ENCODE measurements at regions not wholly inside any gene's neighbourhood (a gene's known extent, or its start where the extent isn't known, plus 50 kb on each side); places are given as distances from the start of the nearest gene placed in this dataset.

GRCh38 chr9:136608348-136609159, 54.2 kb upstream of the EGFL7 start:
- 54 to 64% methylated on average over 7 to 9 of the region's 16 CpGs for WGBS, 2 donors
- Histone ChIP-seq H3K4me1 (peaks cover 0 to 43% (median 9%) of the 10 kb centered on the region in 3 donors), H3K27me3 (peaks cover 0 to 65% (median 0%) of the 10 kb centered on the region in 4 donors), H3K4me3 (no peak overlapping the region), H3K27ac (no peak overlapping the region), H3K36me3 (no peaks in the 10 kb centered on the region), H3K9me3 (no peaks in the 10 kb centered on the region)
- TF ChIP-seq CTCF (IDR thresholded peaks at IDR 0.05): no peak
- TF ChIP-seq POLR2A (IDR thresholded peaks at IDR 0.05): no peak
- intact Hi-C loops (cut with DNase I): no loop called here
- no peak for DNase-seq

GRCh38 chr9:136607334-136607919, 55.3 kb upstream of the EGFL7 start:
- no peak for DNase-seq

DNA sequence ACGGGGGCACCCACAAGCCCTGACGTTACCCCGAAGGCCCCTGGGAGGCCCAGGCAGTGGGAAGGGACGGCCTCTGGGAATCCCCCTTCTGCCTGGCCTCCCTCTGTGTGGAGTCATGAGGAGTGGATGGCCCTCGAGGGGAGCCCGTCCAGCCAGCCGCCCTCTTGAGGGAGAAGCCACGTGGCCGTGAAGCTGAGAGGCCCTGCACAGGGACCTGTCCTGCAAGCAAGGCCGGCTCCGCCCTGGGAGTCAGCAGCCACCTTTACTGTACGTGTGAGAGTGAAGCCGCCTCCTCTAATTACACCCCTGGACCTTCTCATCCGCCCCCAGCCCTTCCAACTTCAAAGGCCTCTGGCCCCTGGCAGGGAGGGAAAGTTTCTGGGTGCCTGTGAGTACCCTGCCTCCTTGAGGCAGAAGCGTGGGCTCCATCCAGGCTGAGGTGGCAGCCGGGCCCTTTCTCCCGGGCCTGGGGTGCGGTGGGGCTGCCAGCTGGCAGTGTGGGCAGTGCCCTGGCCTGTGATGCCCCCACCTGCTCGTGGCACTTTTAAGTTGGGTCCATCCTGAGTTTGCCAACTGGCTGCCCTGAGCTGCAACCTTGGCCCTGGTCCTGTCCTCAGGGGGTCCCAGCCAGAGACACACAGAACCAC, 55.9 kb upstream of the EGFL7 start:
- H3K36me3 ChIP-seq: no peaks in the 10 kb centered on the region
- DNase-seq: no peak
- H3K9me3 ChIP-seq: no peaks in the 10 kb centered on the region
- WGBS, 2 donors: 33 to 61% methylated on average over 2 to 6 of the region's 19 CpGs
- no peak for TF ChIP-seq CTCF (IDR thresholded peaks at IDR 0.05)
- no peak for TF ChIP-seq POLR2A (IDR thresholded peaks at IDR 0.05)
- peaks cover 0 to 75% (median 0%) of the 10 kb centered on the region in 4 donors for H3K27me3 ChIP-seq
- peaks cover 11 to 57% (median 18%) of the 10 kb centered on the region in 3 donors for H3K4me1 ChIP-seq
- H3K27ac ChIP-seq: no peak overlapping the region
- no peak overlapping the region for H3K4me3 ChIP-seq
- intact Hi-C loops (cut with DNase I): no loop called here

More at GRCh38 chr9:136607334-136607919, 55.3 kb upstream of the EGFL7 start:
- Histone ChIP-seq H3K36me3 (no peaks in the 10 kb centered on the region), H3K27me3 (peaks cover 0 to 70% (median 0%) of the 10 kb centered on the region in 4 donors), H3K27ac (no peak overlapping the region), H3K9me3 (no peaks in the 10 kb centered on the region), H3K4me3 (no peak overlapping the region), H3K4me1 (peaks cover 5 to 50% (median 12%) of the 10 kb centered on the region in 3 donors)
- intact Hi-C loops (cut with DNase I): no loop called here
- WGBS, 2 donors: 92 to 100% methylated on average over 2 of the region's 17 CpGs
- TF ChIP-seq CTCF (IDR thresholded peaks at IDR 0.05): no peak
- no peak for TF ChIP-seq POLR2A (IDR thresholded peaks at IDR 0.05)

- Histone ChIP-seq H3K27me3 (peaks cover 0 to 73% (median 0%) of the 10 kb centered on the region in 4 donors), H3K9me3 (no peaks in the 10 kb centered on the region), H3K4me1 (peaks cover 13 to 62% (median 21%) of the 10 kb centered on the region in 3 donors), H3K36me3 (no peaks in the 10 kb centered on the region), H3K27ac (no peak overlapping the region), H3K4me3 (no peak overlapping the region)
- TF ChIP-seq CTCF (IDR thresholded peaks at IDR 0.05): no peak
- TF ChIP-seq POLR2A (IDR thresholded peaks at IDR 0.05): no peak
- DNase-seq: no peak
- intact Hi-C loops (cut with DNase I): no loop called here
- WGBS, 2 donors: 50% methylated on average over 2 of the region's 17 CpGs; no CpG with 5 or more reads in 1 of the 2 donors
Observed at GRCh38 chr9:136605988-136606660, 56.6 kb upstream of the EGFL7 start.

All from esophagus squamous epithelium (tissue), 5 donors.